Aorta (tissue), 5 donors: ENCODE measurements at regions not wholly inside any gene's neighbourhood (a gene's known extent, or its start where the extent isn't known, plus 50 kb on each side); places are given as distances from the start of the nearest gene placed in this dataset.

Source experiments
- ATAC-seq: fragments of 200-7000 bp; cut with Tn5 transposase; one replicate; pipeline ENCODE4 v1.9.1; 2022; ENCODE audit warnings: moderate library complexity; ENCODE audit not compliant: low FRiP score
- DNase-seq, 2 donors: peaks; one replicate each; pipeline ENCODE4 v3.0.0-alpha.2; 2020
- H3K27ac ChIP-seq, 2 donors: one replicate each; pipeline ENCODE4 v1.5.1; 2013; ENCODE audit warnings: low read length in 2 of 2, mild to moderate bottlenecking in 2 of 2, moderate library complexity in 2 of 2, control low read depth in 1 of 2, inconsistent platforms in 1 of 2, low read depth in 1 of 2
- H3K27me3 ChIP-seq, 2 donors: one replicate each; pipeline ENCODE4 v1.6.1; 2013; ENCODE audit warnings: control low read depth in 1 of 2, low read length in 1 of 2, mild to moderate bottlenecking in 1 of 2, moderate library complexity in 1 of 2; ENCODE audit not compliant: insufficient read depth in 2 of 2, control insufficient read depth in 1 of 2
- H3K36me3 ChIP-seq, 2 donors: one replicate each; pipeline ENCODE4 v1.6.1; 2013; ENCODE audit warnings: control low read depth in 1 of 2, low read length in 1 of 2, mild to moderate bottlenecking in 1 of 2; ENCODE audit not compliant: insufficient read depth in 2 of 2, control insufficient read depth in 1 of 2
- H3K4me1 ChIP-seq, 2 donors: one replicate each; pipeline ENCODE4 v1.6.1; 2013; ENCODE audit warnings: low read length in 2 of 2, control low read depth in 1 of 2, mild to moderate bottlenecking in 1 of 2, moderate library complexity in 1 of 2; ENCODE audit not compliant: insufficient read depth in 2 of 2, control insufficient read depth in 1 of 2
- H3K4me3 ChIP-seq, 2 donors: one replicate each; pipeline ENCODE4 v1.5.1; 2013; ENCODE audit warnings: low read length in 2 of 2, control low read depth in 1 of 2, mild to moderate bottlenecking in 1 of 2
- H3K9me3 ChIP-seq: one replicate; pipeline ENCODE4 v1.6.1; 2013; ENCODE audit warnings: mild to moderate bottlenecking, low read length; ENCODE audit not compliant: control insufficient read depth
- WGBS, 2 donors: extraction: QIAGEN DNeasy Blood & Tissue Kit; methylation state at CpG; one replicate each; pipeline ENCODE4 v1.1.7; 2013; 5-methylcytosine and 5-hydroxymethylcytosine counted together
- intact Hi-C, 2 donors: fragments of 100-400 bp; cut with DNase I; formaldehyde crosslinking; loops; one replicate each; pipeline versions ENCODE4 v1.14.2 to v1.15.0; 2022
- donor health status: healthy with polysubstance abuse.
- donor health status: Bipolar disorder and iron deficiency.
- donor health status: DM: no; HTN: no; CAD: no.
- donor health status: DM: no; HTN: no; CAD: no.
- donor health status: DM: yes; HTN: yes; CAD: no.

DNA sequence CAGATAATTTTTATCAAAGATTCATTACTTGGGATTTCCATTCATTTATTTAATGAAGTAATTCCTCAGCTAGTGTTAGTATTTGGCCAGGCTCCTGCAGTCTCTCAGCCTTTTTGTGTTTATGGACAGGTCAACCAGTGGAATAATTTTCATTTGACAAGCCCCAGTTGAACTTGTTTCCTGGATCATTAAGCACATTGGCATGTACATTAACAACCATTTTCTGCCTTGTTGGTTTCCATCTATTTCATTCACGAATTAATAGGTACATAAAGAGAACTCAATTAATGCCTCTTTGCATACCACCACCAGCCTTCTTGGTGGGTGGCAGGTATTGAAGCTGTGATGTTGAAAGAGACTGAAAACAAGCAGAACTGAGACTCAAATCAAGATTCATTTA, 745.2 kb downstream of the KCNA4 start:
- intact Hi-C loops: loop anchor here (5.0 kb wide), 1 partner anchor 56 kb away; no protein-coding TSS in a partner anchor
- no peaks in the 10 kb centered on the region for H3K4me1 ChIP-seq
- no peaks in the 10 kb centered on the region for H3K36me3 ChIP-seq
- no peaks in the 10 kb centered on the region for H3K27me3 ChIP-seq
- H3K4me3 ChIP-seq: no peak overlapping the region
- ATAC-seq (no peak), DNase-seq (no peak)
- no peaks in the 10 kb centered on the region for H3K9me3 ChIP-seq
- no peak overlapping the region for H3K27ac ChIP-seq
- WGBS, 2 donors: 42 to 49% methylated on average over 1 of the region's 1 CpG

DNA sequence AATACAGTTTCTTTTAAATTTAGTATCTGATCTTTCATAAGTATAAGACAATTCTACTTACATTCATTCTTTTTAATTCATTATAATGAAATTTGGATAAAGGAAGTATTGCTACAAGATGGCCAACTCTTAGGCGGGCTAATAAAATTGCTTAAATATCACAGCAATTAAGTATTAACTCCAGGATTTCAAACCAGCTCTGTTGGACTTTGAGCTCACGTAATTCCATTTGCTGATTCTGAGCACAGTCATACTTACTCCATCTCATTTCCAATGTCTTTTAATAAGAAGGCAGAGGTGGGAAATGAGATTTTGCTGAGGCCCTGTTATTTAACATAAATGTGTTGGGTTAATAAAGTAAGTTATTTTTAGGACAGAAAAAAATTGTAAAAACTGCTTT, 748.1 kb downstream of the KCNA4 start:
- WGBS, 2 donors: 93 to 95% methylated on average over 2 of the region's 2 CpGs
- Histone ChIP-seq H3K36me3 (no peaks in the 10 kb centered on the region), H3K27me3 (no peaks in the 10 kb centered on the region), H3K9me3 (no peaks in the 10 kb centered on the region), H3K4me1 (no peaks in the 10 kb centered on the region), H3K27ac (no peak overlapping the region), H3K4me3 (no peak overlapping the region)
- no peak for ATAC-seq
- DNase-seq: no peak
- intact Hi-C loops: no loop called here

GRCh38 chr11:29265792-29266191, 751.0 kb downstream of the KCNA4 start:
- H3K4me3 ChIP-seq: no peak overlapping the region
- H3K27ac ChIP-seq: no peak overlapping the region
- intact Hi-C loops: no loop called here
- ATAC-seq (no peak), DNase-seq (no peak)
- H3K4me1 ChIP-seq: no peaks in the 10 kb centered on the region
- 84 to 85% methylated on average over 3 of the region's 3 CpGs for WGBS, 2 donors
- H3K36me3 ChIP-seq: no peaks in the 10 kb centered on the region
- no peaks in the 10 kb centered on the region for H3K27me3 ChIP-seq
- H3K9me3 ChIP-seq: no peaks in the 10 kb centered on the region

DNA sequence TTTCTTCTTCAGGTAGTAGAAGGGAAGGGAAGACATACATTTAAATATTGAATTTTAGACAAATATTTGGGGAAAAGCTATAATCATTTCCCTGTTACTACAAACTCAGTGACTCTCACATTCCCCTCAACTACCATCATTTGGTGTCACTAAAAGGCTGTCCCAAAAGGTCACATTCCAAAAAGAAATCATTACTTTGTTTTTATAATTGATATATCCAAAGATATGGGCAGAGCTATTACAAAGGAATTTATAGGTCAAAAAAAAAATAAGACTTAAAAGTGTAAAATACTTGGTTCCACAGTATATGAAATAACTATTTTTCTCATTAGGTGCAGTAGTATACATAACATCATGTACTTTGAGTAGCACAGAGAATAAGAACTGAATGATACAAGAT, 751.4 kb downstream of the KCNA4 start:
- no peaks in the 10 kb centered on the region for H3K4me1 ChIP-seq
- no peak overlapping the region for H3K4me3 ChIP-seq
- H3K9me3 ChIP-seq: no peaks in the 10 kb centered on the region
- H3K36me3 ChIP-seq: no peaks in the 10 kb centered on the region
- DNase-seq (no peak), ATAC-seq (no peak)
- intact Hi-C loops: no loop called here
- H3K27ac ChIP-seq: no peak overlapping the region
- H3K27me3 ChIP-seq: no peaks in the 10 kb centered on the region

- Histone ChIP-seq H3K27me3 (no peaks in the 10 kb centered on the region), H3K36me3 (no peaks in the 10 kb centered on the region), H3K9me3 (no peaks in the 10 kb centered on the region), H3K27ac (no peak overlapping the region), H3K4me3 (no peak overlapping the region), H3K4me1 (no peaks in the 10 kb centered on the region)
- ATAC-seq (no peak), DNase-seq (no peak)
- 47 to 51% methylated on average over 5 of the region's 5 CpGs for WGBS, 2 donors
- intact Hi-C loops: no loop called here
These were observed 752.7 kb downstream of the KCNA4 start for GRCh38 chr11:29263971-29264682.

DNA sequence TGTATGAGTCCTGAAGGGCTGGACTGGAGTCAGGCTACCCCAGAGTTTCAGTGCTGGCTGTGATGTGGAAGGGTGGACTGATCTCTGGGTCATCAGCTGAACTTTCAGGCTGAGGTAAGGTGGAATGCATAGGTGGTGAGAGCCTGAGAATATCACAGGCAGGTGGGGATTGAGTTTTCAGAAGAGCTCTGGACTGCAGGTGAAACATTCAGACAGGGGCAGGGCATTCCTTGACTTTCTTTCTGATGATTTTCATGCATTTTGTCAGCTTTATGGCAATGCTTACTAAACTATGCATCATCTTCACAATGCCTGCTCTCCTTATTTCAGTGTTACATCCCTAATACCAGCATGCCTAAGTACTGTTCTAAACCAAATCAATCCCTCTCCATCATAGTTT, 755.0 kb downstream of the KCNA4 start:
- Histone ChIP-seq H3K27ac (no peak overlapping the region), H3K36me3 (no peaks in the 10 kb centered on the region), H3K27me3 (no peaks in the 10 kb centered on the region), H3K4me1 (no peaks in the 10 kb centered on the region), H3K4me3 (no peak overlapping the region), H3K9me3 (no peaks in the 10 kb centered on the region)
- no peak for DNase-seq
- intact Hi-C loops: no loop called here
- no peak for ATAC-seq

DNA sequence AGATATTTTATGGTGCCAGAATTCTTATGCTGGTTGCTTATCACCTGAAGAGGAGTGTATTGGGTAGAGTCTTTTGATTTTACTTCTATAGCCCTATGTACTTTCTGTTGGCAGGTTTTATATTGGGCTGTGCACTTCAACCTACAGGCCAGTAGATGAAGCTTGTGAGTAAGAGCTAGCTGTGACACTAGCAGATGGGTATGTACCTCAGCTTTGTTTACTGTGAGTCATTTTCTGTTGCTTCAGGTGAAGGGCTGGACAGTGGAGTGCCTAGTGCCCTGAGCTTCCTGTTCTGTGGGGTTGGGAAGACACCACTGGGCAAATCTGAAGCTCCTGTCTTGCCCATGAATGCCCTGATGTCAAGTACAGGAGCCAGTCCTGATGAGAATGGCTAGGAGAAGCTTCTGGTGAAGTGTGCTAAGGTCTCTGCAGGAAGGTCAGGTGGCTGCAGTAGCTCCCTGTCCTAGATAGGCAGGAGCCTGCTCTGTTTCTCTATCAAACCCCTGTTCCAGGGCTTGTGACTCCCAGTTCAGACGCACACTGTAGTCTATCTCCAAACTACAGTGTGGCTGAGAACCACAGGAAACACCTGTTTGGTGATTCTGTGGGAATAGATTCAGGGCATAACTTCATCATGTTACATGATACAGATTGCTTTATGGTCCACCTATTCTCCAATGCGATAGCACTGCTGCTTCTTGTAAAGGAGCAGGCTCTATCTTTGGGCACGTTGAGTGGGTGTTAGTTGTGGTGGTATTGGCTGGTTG, 755.7 kb downstream of the KCNA4 start:
- H3K4me3 ChIP-seq: no peak overlapping the region
- intact Hi-C loops: no loop called here
- no peak for DNase-seq
- no peaks in the 10 kb centered on the region for H3K9me3 ChIP-seq
- ATAC-seq: no peak
- 87 to 88% methylated on average over 3 of the region's 3 CpGs for WGBS, 2 donors
- H3K27me3 ChIP-seq: no peaks in the 10 kb centered on the region
- H3K36me3 ChIP-seq: no peaks in the 10 kb centered on the region
- H3K27ac ChIP-seq: no peak overlapping the region
- H3K4me1 ChIP-seq: no peaks in the 10 kb centered on the region

DNA sequence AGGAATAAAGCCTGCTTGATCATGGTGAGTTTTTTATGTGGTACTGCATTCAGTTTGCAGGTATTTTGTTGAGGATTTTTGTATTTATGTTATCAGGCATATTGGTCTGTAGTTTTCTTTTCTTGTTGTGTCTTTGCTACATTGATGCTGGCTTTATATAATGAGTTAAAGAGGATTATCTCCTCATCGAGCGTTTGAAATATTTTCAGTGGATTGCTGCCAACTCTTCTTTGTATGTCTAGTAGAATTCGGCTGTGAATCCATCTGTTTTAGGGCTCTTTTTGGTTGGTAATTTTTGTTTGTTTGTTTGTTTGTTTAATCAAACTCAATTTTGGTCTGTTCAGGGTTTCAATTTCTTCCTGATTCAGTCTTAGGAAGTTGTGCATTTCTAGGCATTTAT, 758.4 kb downstream of the KCNA4 start:
- 34 to 46% methylated on average over 3 of the region's 3 CpGs for WGBS, 2 donors

GRCh38 chr11:29256580-29256979, 760.2 kb downstream of the KCNA4 start:
- intact Hi-C loops: no loop called here
- no peaks in the 10 kb centered on the region for H3K27me3 ChIP-seq
- WGBS, 2 donors: 0% methylated on average over 1 of the region's 1 CpG
- H3K9me3 ChIP-seq: no peaks in the 10 kb centered on the region
- DNase-seq (no peak), ATAC-seq (no peak)
- no peaks in the 10 kb centered on the region for H3K36me3 ChIP-seq
- H3K4me3 ChIP-seq: no peak overlapping the region
- H3K27ac ChIP-seq: no peak overlapping the region
- no peaks in the 10 kb centered on the region for H3K4me1 ChIP-seq

More for the DNA sequence above, 758.4 kb downstream of the KCNA4 start:
- Histone ChIP-seq H3K4me3 (no peak overlapping the region), H3K36me3 (no peaks in the 10 kb centered on the region), H3K27me3 (no peaks in the 10 kb centered on the region), H3K27ac (no peak overlapping the region), H3K9me3 (no peaks in the 10 kb centered on the region), H3K4me1 (no peaks in the 10 kb centered on the region)
- intact Hi-C loops: no loop called here
- DNase-seq: no peak
- ATAC-seq: no peak
